GM23338 (cell line): ENCODE measurements at regions not wholly inside any gene's neighbourhood (a gene's known extent, or its start where the extent isn't known, plus 50 kb on each side); places are given as distances from the start of the nearest gene placed in this dataset.

Source experiments
- EZH2 ChIP-seq: fragments of 200-600 bp; sonication (generic); IDR thresholded peaks from one replicate; pipeline ENCODE4 v1.8.0; 2017; ENCODE audit warnings: antibody characterized with exemption, mild to moderate bottlenecking, low read depth; ENCODE audit not compliant: unreplicated experiment
- JUNB ChIP-seq: IDR thresholded peaks from one replicate; pipeline ENCODE4 v1.6.1; 2016; ENCODE audit warnings: antibody characterized with exemption; ENCODE audit not compliant: unreplicated experiment
- TF ChIP-seq, protein P1 (sequence below), 2 experiments: fragments of 200-600 bp in 1 of 2; sonication (generic) in 1 of 2; conservative IDR thresholded peaks; 2 replicates each; pipeline versions ENCODE4 v1.5.1 to v1.6.1; 2016 to 2017; ENCODE audit warnings: antibody characterized with exemption in 2 of 2, low read depth in 2 of 2, mild to moderate bottlenecking in 2 of 2, moderate library complexity in 1 of 2

DNA sequence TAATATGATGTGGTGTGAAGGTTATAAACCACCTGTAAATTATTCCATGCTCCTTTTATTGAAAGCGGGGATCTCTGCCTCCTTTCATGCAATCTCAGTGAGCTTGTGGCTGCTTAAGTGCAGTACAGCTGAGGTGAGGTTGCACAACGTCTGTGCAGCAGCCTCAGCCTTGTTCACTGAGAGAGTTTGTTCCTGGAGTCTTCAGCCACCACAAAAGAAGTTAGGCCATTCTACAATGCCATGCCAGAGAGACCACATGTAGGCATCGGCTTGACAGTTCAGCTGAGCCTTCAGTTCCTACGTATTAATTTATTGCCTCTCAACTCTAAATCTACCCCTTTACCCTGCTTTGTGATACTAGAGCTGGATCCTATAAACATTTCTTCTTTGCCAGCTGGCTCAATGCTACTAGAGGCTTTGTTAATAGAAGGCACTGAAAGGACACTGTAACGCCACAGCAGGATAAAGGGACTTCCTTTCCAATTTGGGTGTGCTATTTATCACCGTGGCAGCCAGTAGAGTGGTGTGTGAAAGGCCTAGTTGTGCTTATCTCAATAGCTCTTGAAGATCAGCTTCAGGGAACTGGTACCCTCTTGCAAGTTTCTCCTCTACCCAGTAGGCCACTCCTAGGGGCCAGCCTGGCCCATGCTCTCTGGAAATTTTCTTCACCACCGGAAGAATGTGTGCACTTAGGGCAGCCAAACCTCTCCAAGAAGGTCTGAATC lies 337.7 kb downstream of the IPO8 start:
- TF ChIP-seq EZH2 (no peak), JUNB (no peak)
- TF ChIP-seq, protein P1, sequence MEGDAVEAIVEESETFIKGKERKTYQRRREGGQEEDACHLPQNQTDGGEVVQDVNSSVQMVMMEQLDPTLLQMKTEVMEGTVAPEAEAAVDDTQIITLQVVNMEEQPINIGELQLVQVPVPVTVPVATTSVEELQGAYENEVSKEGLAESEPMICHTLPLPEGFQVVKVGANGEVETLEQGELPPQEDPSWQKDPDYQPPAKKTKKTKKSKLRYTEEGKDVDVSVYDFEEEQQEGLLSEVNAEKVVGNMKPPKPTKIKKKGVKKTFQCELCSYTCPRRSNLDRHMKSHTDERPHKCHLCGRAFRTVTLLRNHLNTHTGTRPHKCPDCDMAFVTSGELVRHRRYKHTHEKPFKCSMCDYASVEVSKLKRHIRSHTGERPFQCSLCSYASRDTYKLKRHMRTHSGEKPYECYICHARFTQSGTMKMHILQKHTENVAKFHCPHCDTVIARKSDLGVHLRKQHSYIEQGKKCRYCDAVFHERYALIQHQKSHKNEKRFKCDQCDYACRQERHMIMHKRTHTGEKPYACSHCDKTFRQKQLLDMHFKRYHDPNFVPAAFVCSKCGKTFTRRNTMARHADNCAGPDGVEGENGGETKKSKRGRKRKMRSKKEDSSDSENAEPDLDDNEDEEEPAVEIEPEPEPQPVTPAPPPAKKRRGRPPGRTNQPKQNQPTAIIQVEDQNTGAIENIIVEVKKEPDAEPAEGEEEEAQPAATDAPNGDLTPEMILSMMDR (conservative IDR thresholded peaks at IDR 0.05; ENCODE audit: low read depth in 2 of 2), result no peak
